ENCODE measurements at regions not wholly inside any gene's neighbourhood (a gene's known extent, or its start where the extent isn't known, plus 50 kb on each side); places are given as distances from the start of the nearest gene placed in this dataset.

GRCh38 chr10:131787961-131788360, 112.8 kb upstream of the PPP2R2D start:
- no peak for DNase-seq
- intact Hi-C loops (cut with micrococcal nuclease; ENCODE audit: unreplicated experiment): loop anchor here (2.0 to 10.0 kb wide), 2 partner anchors 133 to 219 kb away; no protein-coding TSS in a partner anchor
- no TSS peak for BruUV-seq (replicated peaks)
- Mint-ChIP-seq H3K4me1 (ENCODE audit: low read depth, unreplicated experiment) (no peaks in the 10 kb centered on the region), H3K27ac (ENCODE audit: unreplicated experiment) (no peak overlapping the region), H3K4me3 (ENCODE audit: low read depth, unreplicated experiment) (no peak overlapping the region), H3K36me3 (ENCODE audit: insufficient read depth, unreplicated experiment) (no peaks in the 10 kb centered on the region), H3K9me3 (ENCODE audit: low read depth, unreplicated experiment) (no peaks in the 10 kb centered on the region), H3K27me3 (ENCODE audit: unreplicated experiment) (no peaks in the 10 kb centered on the region)
- TF ChIP-seq CTCF (IDR thresholded peaks at IDR 0.05; ENCODE audit: unreplicated experiment): no peak
- CTCF ChIA-PET: no interaction called here

- intact Hi-C loops (cut with micrococcal nuclease; ENCODE audit: unreplicated experiment): loop anchor here (10.0 kb wide), 1 partner anchor 134 kb away; no protein-coding TSS in a partner anchor
- no peaks in the 10 kb centered on the region for H3K36me3 Mint-ChIP-seq (ENCODE audit: insufficient read depth, unreplicated experiment)
- no peak overlapping the region for H3K27ac Mint-ChIP-seq (ENCODE audit: unreplicated experiment)
- no TSS peak for BruUV-seq (replicated peaks)
- no peaks in the 10 kb centered on the region for H3K4me1 Mint-ChIP-seq (ENCODE audit: low read depth, unreplicated experiment)
- TF ChIP-seq CTCF (IDR thresholded peaks at IDR 0.05; ENCODE audit: unreplicated experiment): no peak
- DNase-seq: no peak
- no peaks in the 10 kb centered on the region for H3K27me3 Mint-ChIP-seq (ENCODE audit: unreplicated experiment)
- CTCF ChIA-PET: no interaction called here
- no peak overlapping the region for H3K4me3 Mint-ChIP-seq (ENCODE audit: low read depth, unreplicated experiment)
- no peaks in the 10 kb centered on the region for H3K9me3 Mint-ChIP-seq (ENCODE audit: low read depth, unreplicated experiment)
These were observed 112.4 kb upstream of the PPP2R2D start for GRCh38 chr10:131788386-131788785.

DNA sequence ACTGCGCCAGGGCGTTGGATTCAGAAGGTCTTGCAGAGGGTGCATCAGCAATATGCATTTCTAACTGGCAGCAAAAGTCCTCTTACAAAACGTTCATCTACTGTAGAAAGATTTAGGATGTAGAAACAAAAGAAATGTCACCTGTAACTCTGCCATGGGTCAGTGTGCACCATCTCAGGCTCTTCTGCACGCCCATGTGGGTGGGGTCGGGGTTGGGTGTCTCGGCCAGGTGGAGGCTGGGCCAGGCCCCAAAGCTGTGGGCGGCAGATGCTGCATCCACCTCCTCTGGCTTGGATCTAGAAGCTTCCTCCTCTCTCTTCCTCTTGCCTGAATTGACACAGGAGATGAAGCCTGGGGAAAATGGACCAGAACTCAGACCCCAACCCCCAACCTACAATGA, 111.3 kb upstream of the PPP2R2D start:
- Mint-ChIP-seq H3K27ac (ENCODE audit: unreplicated experiment) (no peak overlapping the region), H3K4me3 (ENCODE audit: low read depth, unreplicated experiment) (no peak overlapping the region), H3K36me3 (ENCODE audit: insufficient read depth, unreplicated experiment) (no peaks in the 10 kb centered on the region), H3K27me3 (ENCODE audit: unreplicated experiment) (no peaks in the 10 kb centered on the region), H3K9me3 (ENCODE audit: low read depth, unreplicated experiment) (no peaks in the 10 kb centered on the region), H3K4me1 (ENCODE audit: low read depth, unreplicated experiment) (no peaks in the 10 kb centered on the region)
- no peak for TF ChIP-seq CTCF (IDR thresholded peaks at IDR 0.05; ENCODE audit: unreplicated experiment)
- CTCF ChIA-PET: no interaction called here
- DNase-seq: no peak
- intact Hi-C loops (cut with micrococcal nuclease; ENCODE audit: unreplicated experiment): loop anchor here (10.0 kb wide), 1 partner anchor 135 kb away; no protein-coding TSS in a partner anchor
- BruUV-seq (replicated peaks): no TSS peak

GRCh38 chr10:131790021-131790420, 110.8 kb upstream of the PPP2R2D start:
- H3K27me3 Mint-ChIP-seq (ENCODE audit: unreplicated experiment): no peaks in the 10 kb centered on the region
- no TSS peak for BruUV-seq (replicated peaks)
- no peak overlapping the region for H3K4me3 Mint-ChIP-seq (ENCODE audit: low read depth, unreplicated experiment)
- CTCF ChIA-PET: no interaction called here
- H3K4me1 Mint-ChIP-seq (ENCODE audit: low read depth, unreplicated experiment): no peaks in the 10 kb centered on the region
- TF ChIP-seq CTCF (IDR thresholded peaks at IDR 0.05; ENCODE audit: unreplicated experiment): no peak
- H3K36me3 Mint-ChIP-seq (ENCODE audit: insufficient read depth, unreplicated experiment): no peaks in the 10 kb centered on the region
- intact Hi-C loops (cut with micrococcal nuclease; ENCODE audit: unreplicated experiment): no loop called here
- H3K9me3 Mint-ChIP-seq (ENCODE audit: low read depth, unreplicated experiment): no peaks in the 10 kb centered on the region
- no peak overlapping the region for H3K27ac Mint-ChIP-seq (ENCODE audit: unreplicated experiment)
- no peak for DNase-seq

Data from Calu3 (cell line).